Smooth muscle cell (in vitro differentiated cells): ENCODE measurements at regions not wholly inside any gene's neighbourhood (a gene's known extent, or its start where the extent isn't known, plus 50 kb on each side); places are given as distances from the start of the nearest gene placed in this dataset.

Experiments used
- DNase-seq: peaks from one replicate; lab custom pipeline; 2025; ENCODE audit not compliant: unreplicated experiment; lab: John Stamatoyannopoulos, UW
- H2AFZ ChIP-seq: fragments of 200-600 bp; sonication (generic); 2 replicates; pipeline ENCODE4 v1.6.0; 2016; ENCODE audit warnings: antibody characterized with exemption, low read depth, mild to moderate bottlenecking
- H3F3A ChIP-seq: fragments of 200-600 bp; sonication (generic); 2 replicates; pipeline ENCODE4 v1.6.0; 2017; ENCODE audit warnings: antibody characterized with exemption, low read depth
- H3K27ac ChIP-seq: fragments of 200-600 bp; sonication (generic); 2 replicates; pipeline ENCODE4 v1.5.1; 2016; ENCODE audit warnings: low read depth, mild to moderate bottlenecking
- H3K27me3 ChIP-seq: fragments of 200-600 bp; sonication (generic); 2 replicates; pipeline ENCODE4 v1.6.1; 2016; ENCODE audit warnings: low read depth, mild to moderate bottlenecking
- H3K36me3 ChIP-seq: fragments of 200-600 bp; sonication (generic); 2 replicates; pipeline ENCODE4 v1.5.1; 2016; ENCODE audit warnings: low read depth
- H3K4me1 ChIP-seq: fragments of 200-600 bp; sonication (generic); 2 replicates; pipeline ENCODE4 v1.5.1; 2016; ENCODE audit warnings: low read depth
- H3K4me2 ChIP-seq: fragments of 200-600 bp; sonication (generic); 2 replicates; pipeline ENCODE4 v1.6.0; 2016; ENCODE audit warnings: mild to moderate bottlenecking
- H3K4me3 ChIP-seq: fragments of 200-600 bp; sonication (generic); 2 replicates; pipeline ENCODE4 v1.5.1; 2016; ENCODE audit warnings: mild to moderate bottlenecking
- H3K79me2 ChIP-seq: fragments of 200-600 bp; sonication (generic); 2 replicates; pipeline ENCODE4 v1.6.0; 2016; ENCODE audit warnings: low read depth, mild to moderate bottlenecking
- H3K9ac ChIP-seq: fragments of 200-600 bp; sonication (generic); 2 replicates; pipeline ENCODE4 v1.6.0; 2016; ENCODE audit warnings: low read depth
- H3K9me3 ChIP-seq: fragments of 200-600 bp; sonication (generic); replicated peaks from 2 replicates; pipeline ENCODE4 v1.5.1; 2016; ENCODE audit warnings: low read depth
- H4K20me1 ChIP-seq: fragments of 200-600 bp; sonication (generic); 2 replicates; pipeline ENCODE4 v1.6.0; 2016; ENCODE audit warnings: low read depth
- CTCF ChIP-seq: fragments of 200-600 bp; sonication (generic); IDR thresholded peaks from 2 replicates; pipeline ENCODE4 v1.5.1; 2017; ENCODE audit warnings: borderline replicate concordance, mild to moderate bottlenecking, antibody characterized with exemption; ENCODE audit not compliant: insufficient read depth, poor library complexity, severe bottlenecking
- WGBS: methylation state at CpG from one replicate; pipeline ENCODE4 v1.1.7; 2016; ENCODE audit warnings: low lambda C conversion rate; 5-methylcytosine and 5-hydroxymethylcytosine counted together

- H3K9ac ChIP-seq, result no peak overlapping the region
- H3K27ac ChIP-seq, result no peak overlapping the region
- H3K4me1 ChIP-seq, result no peaks in the 10 kb centered on the region
- no peaks in the 10 kb centered on the region for H3K27me3 ChIP-seq
- 90% methylated on average over 2 of the region's 2 CpGs for WGBS
- no peak overlapping the region for H2AFZ ChIP-seq
- no peaks in the 10 kb centered on the region for H3K36me3 ChIP-seq
- H3K4me2 ChIP-seq, result no peak overlapping the region
- no peaks in the 10 kb centered on the region for H3K9me3 ChIP-seq
- no peak for DNase-seq
- H4K20me1 ChIP-seq, result no peaks in the 10 kb centered on the region
- no peaks in the 10 kb centered on the region for H3F3A ChIP-seq
- no peak for TF ChIP-seq CTCF
- no peak overlapping the region for H3K4me3 ChIP-seq
- no peaks in the 10 kb centered on the region for H3K79me2 ChIP-seq
These were observed 345.4 kb downstream of the PPP1R2C start for GRCh38 chrX:42432552-42432951.

- Histone ChIP-seq H3K9ac (no peak overlapping the region), H3K9me3 (no peaks in the 10 kb centered on the region), H4K20me1 (no peaks in the 10 kb centered on the region), H3F3A (no peaks in the 10 kb centered on the region), H3K27me3 (no peaks in the 10 kb centered on the region), H3K27ac (no peak overlapping the region), H2AFZ (no peak overlapping the region), H3K4me3 (no peak overlapping the region), H3K4me2 (no peak overlapping the region), H3K36me3 (no peaks in the 10 kb centered on the region), H3K79me2 (no peaks in the 10 kb centered on the region), H3K4me1 (no peaks in the 10 kb centered on the region)
- no peak for TF ChIP-seq CTCF
- DNase-seq, result no peak
- 85% methylated on average over 4 of the region's 4 CpGs for WGBS
These were observed 355.0 kb downstream of the PPP1R2C start for GRCh38 chrX:42422961-42423360.

GRCh38 chrX:42420426-42420825, 357.5 kb downstream of the PPP1R2C start:
- Histone ChIP-seq H2AFZ (no peak overlapping the region), H3K4me3 (no peak overlapping the region), H3K9me3 (no peaks in the 10 kb centered on the region), H4K20me1 (no peaks in the 10 kb centered on the region), H3K27ac (no peak overlapping the region), H3K4me1 (no peaks in the 10 kb centered on the region), H3K9ac (no peak overlapping the region), H3K79me2 (no peaks in the 10 kb centered on the region), H3K36me3 (no peaks in the 10 kb centered on the region), H3K4me2 (no peak overlapping the region), H3F3A (no peaks in the 10 kb centered on the region), H3K27me3 (no peaks in the 10 kb centered on the region)
- WGBS, result 90% methylated on average over 4 of the region's 4 CpGs
- no peak for TF ChIP-seq CTCF
- DNase-seq, result no peak

- DNase-seq, result no peak
- 82% methylated on average over 2 of the region's 2 CpGs for WGBS
These were observed 362.3 kb downstream of the PPP1R2C start for GRCh38 chrX:42415636-42416035.

More at GRCh38 chrX:42415636-42416035, 362.3 kb downstream of the PPP1R2C start:
- H3K9me3 ChIP-seq, result peaks cover 4% of the 10 kb centered on the region
- H3K4me2 ChIP-seq, result no peak overlapping the region
- H3K4me1 ChIP-seq, result no peaks in the 10 kb centered on the region
- H3K27me3 ChIP-seq, result no peaks in the 10 kb centered on the region
- H3K79me2 ChIP-seq, result no peaks in the 10 kb centered on the region
- H3K9ac ChIP-seq, result no peak overlapping the region
- H3K27ac ChIP-seq, result no peak overlapping the region
- no peak for TF ChIP-seq CTCF
- H3K36me3 ChIP-seq, result no peaks in the 10 kb centered on the region
- no peaks in the 10 kb centered on the region for H4K20me1 ChIP-seq
- no peaks in the 10 kb centered on the region for H3F3A ChIP-seq
- H3K4me3 ChIP-seq, result no peak overlapping the region
- no peak overlapping the region for H2AFZ ChIP-seq
